Spleen (tissue), 7 donors: ENCODE measurements at regions not wholly inside any gene's neighbourhood (a gene's known extent, or its start where the extent isn't known, plus 50 kb on each side); places are given as distances from the start of the nearest gene placed in this dataset.

Experiments
- CTCF ChIP-seq, 11 experiments: fragments of 200-600 bp in 7 of 11; fragments of 450-650 bp in 4 of 11; sonication (generic) in 4 of 11; IDR thresholded peaks in 8 of 11; conservative IDR thresholded peaks in 3 of 11; 1 replicate in 7 of 11; 2 replicates in 4 of 11; pipeline versions ENCODE4 v1.4.0 to v1.8.0; 2016 to 2021; ENCODE audit warnings: antibody characterized with exemption in 11 of 11, inconsistent platforms in 4 of 11, mild to moderate bottlenecking in 1 of 11
- POLR2A ChIP-seq, 3 donors: fragments of 450-650 bp; IDR thresholded peaks; one replicate each; pipeline ENCODE4 v1.5.1; 2017; ENCODE audit warnings: antibody characterized with exemption in 3 of 3, mild to moderate bottlenecking in 1 of 3
- donor health status: DM: no; HTN: no; CAD: no; lungs with moderate emphysema.
- donor health status: DM: no; HTN: no; CAD: no.
- donor health status: DM: no; HTN: no; CAD: no.

- TF ChIP-seq CTCF (IDR thresholded peaks at IDR 0.05 in 8 of 11, conservative IDR thresholded peaks at IDR 0.05 in 3 of 11) (no peak), POLR2A (IDR thresholded peaks at IDR 0.05) (no peak)
These were observed 100.3 kb downstream of the ARL5B start for GRCh38 chr10:18759575-18759974.
